HG03565 (cell line): ENCODE measurements at regions not wholly inside any gene's neighbourhood (a gene's known extent, or its start where the extent isn't known, plus 50 kb on each side); places are given as distances from the start of the nearest gene placed in this dataset.

ENCODE experiments used
- ATAC-seq: cut with Tn5 transposase; IDR thresholded peaks from one replicate; pipeline ENCODE4 v1.9.1; 2021; ENCODE audit warnings: mild to moderate bottlenecking, moderate library complexity; ENCODE audit not compliant: unreplicated experiment

DNA sequence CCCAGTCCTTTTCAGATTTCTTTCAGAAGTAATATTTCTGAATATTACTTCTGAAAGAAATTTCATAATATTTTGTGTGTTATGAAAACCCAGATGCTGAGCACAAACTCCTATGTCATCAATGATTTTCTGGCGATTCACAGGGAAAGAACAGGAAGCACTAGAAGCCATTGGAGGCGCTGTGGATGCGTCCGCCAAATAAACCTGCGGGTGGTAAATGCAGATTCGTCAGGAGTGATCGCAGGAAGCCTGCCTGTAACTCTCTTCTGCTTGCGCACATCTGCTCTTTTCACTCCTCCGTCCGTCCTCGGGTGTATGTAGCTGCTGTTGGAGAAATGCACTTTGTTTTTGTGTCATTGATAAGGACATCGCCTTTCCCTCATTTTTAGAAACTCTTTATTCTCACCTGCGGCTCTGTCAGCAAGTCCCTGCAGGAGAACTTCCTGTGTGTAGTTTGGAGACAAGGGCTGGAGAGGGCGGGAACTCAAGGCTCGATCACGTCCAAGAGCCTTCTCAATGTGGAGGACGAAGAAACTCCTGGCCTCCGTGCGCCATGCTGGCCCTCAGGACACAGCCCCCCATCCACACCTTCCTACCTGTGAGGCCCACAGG, 483.8 kb downstream of the GALR1 start:
- ATAC-seq = no peak

DNA sequence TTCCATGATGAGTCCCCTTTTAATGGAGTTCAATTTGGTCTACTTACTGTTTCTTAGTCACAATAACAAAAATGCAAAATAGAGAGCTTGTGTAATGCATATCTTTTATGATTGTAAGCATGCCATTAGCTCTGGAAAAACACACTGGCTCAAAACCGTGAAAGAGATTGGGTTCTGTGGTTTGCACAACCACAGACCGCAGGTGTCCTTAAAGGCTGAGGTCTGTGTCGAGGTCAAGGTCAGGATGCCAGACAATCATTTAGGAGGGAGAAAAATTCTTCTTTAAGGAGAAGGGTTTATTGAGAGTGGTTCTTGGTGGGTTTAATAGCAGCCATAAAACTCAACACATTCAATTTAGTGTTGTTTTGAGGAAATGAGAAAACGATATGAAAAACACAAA, 487.2 kb downstream of the GALR1 start:
- ATAC-seq = no peak

- ATAC-seq = no peak
Measured at GRCh38 chr18:77737405-77737804, 487.8 kb downstream of the GALR1 start.

DNA sequence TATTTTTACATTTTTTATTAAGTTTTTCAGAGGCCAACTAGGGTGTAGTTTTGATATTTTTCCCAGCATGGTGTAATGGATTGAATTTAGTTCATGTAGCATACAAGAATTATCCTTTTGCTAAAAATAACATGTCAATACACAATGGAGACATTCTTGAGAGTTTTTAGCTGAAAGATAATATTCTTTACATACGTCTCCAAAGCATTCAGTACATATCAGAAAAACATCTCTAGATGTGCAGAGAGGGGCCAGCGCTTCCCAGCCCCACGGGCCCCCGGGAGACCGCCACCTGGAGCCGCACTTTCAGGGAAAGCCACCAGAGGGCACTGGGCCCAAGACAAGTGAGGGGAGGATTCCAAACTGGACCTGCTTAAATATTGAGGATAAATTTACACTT, 499.4 kb downstream of the GALR1 start:
- no peak for ATAC-seq

- ATAC-seq = no peak
Measured at GRCh38 chr18:77750006-77750405, 500.4 kb downstream of the GALR1 start.

- no peak for ATAC-seq
Measured at GRCh38 chr18:77754475-77755044, 504.9 kb downstream of the GALR1 start.

DNA sequence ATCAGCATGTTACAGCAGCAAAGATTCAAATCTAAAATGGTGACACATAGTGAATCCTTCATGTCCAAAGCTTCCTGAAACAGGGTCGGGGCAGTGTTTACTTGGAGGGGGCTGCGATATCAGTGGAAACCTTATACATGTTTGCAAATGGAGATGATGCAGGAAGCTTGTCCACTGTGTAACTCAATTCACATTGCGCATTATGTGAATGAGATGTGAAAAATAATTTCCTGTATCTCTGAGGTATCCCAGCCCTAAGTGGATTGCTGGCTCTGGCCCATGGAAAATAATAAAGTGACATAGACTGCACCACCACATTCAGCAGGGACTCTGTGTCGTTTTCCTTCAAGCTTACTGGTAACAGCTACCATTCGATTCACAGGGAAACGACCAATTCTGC, 505.5 kb downstream of the GALR1 start:
- no peak for ATAC-seq

DNA sequence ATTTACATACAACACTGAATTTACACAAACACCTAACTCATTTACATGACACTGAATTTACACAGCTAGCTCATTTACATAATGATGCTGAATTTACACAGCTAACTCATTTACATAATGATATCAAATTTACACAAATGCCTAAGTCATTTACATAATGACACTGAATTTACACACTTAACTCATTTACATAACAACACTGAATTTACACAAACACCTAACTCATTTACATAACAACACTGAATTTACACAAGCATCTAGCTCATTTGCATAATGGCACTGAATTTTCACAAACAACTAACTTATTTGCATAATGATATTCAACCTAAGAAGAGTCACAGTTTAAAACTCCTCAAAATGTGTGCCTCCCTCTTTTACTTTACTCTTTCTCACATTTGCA, 511.7 kb downstream of the GALR1 start:
- no peak for ATAC-seq

DNA sequence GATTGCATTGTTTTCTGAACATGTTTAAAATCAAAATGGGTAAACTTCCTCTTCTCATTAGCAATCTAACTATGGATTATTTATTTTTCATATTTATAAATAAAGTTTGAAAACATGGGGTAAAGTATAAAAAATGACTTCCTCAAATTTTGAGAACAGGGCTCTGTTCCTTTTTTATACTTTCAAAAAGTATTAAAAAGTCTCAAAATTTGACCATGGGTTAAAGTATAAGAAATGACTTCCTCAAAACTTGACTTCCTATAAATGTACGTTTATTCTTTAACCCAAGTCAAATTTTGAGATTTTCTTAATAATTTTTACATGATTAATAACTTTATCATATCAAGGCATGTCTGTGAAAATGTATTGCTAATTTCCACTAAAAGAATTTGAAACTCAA, 512.4 kb downstream of the GALR1 start:
- no peak for ATAC-seq

DNA sequence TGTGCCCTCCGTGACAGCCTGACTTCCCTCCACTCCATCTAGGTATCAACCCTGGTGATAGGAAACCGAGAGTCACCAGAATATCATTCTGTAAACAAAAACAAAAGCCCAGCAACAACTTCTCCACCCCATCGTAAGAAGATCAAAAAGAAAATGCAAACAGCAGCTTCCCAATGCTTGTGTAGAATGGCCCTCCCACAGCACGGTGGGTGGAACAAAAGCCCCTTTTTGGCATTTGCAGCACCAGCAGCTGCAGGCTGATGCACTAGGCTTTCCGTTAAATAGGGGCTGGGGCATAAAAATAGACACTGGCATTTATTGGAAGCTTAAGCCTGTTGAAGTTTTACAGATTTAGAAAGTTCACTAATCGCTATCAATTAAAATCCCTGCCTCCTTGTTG, 513.0 kb downstream of the GALR1 start:
- ATAC-seq = no peak

GRCh38 chr18:77763530-77764145, 514.0 kb downstream of the GALR1 start:
- no peak for ATAC-seq

GRCh38 chr18:77765468-77765867, 515.8 kb downstream of the GALR1 start:
- ATAC-seq = no peak

DNA sequence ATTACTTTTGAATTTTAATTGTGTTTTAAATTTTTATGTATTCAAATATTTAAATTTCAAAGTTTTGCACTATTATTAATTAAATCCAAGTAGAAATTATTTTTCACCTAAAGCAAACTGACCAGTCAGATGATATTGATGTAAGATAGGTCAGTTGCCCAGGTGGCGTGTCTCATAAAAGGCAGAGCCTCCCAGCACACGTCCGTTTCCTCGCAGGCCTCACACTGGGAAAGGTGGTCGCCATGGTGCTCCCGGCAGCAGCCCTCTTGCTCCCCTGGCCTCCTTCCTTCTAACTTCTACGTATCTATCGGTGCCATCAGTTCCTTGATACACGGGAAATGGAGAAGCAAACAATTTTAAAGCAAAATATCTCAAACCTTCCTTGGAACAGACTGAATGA, 516.8 kb downstream of the GALR1 start:
- no peak for ATAC-seq

GRCh38 chr18:77772177-77772576, 522.5 kb downstream of the GALR1 start:
- ATAC-seq = no peak

- no peak for ATAC-seq
Measured at GRCh38 chr18:77776104-77776503, 526.5 kb downstream of the GALR1 start.

DNA sequence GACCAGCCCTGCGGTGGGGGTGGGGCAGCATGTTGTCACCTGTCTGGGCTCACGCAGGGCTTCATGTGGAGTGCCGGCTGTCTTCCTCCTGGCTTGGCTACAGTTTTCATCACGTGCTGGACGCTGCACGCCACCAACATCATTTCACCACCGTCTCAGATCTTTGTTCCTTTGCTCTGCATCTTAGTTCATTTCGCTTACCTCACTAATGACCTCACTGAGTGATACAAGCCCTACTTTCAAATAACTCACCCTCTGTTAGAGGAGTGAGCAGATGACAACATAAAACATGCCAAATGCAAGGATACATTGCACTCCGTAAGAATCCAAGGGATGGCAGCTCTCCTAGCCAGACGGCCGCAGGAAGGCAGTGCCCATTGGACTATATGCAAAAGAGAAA, 527.5 kb downstream of the GALR1 start:
- ATAC-seq = no peak

GRCh38 chr18:77784759-77785379, 535.2 kb downstream of the GALR1 start:
- ATAC-seq = no peak

- ATAC-seq = no peak
Measured at GRCh38 chr18:77785415-77785975, 535.8 kb downstream of the GALR1 start.

GRCh38 chr18:77803024-77803423, 553.4 kb downstream of the GALR1 start:
- no peak for ATAC-seq

DNA sequence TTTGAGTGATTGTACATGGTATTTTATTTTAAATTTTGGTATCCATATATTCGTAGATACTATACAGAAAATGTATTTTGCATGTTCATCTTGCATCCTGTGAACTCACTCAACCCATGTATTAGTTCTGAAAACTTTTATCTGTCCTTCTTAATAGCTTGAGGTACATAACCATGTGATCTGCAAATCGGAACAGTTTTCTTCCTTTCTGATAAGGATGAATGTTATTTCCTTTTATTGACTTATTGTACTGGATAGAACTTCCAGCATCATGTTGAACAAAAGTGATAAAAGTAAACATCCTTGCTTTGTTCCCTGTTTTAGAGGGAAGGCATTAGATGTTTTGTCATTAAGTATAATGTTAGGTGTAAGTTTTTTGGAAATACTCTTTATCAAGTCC, 554.7 kb downstream of the GALR1 start:
- no peak for ATAC-seq

GRCh38 chr18:77807650-77808049, 558.0 kb downstream of the GALR1 start:
- ATAC-seq = no peak

- no peak for ATAC-seq
Measured at GRCh38 chr18:77811503-77811902, 561.9 kb downstream of the GALR1 start.
